HepG2 (cell line): ENCODE measurements at regions not wholly inside any gene's neighbourhood (a gene's known extent, or its start where the extent isn't known, plus 50 kb on each side); places are given as distances from the start of the nearest gene placed in this dataset.

ENCODE experiments used
- ATAC-seq: fragments of 200-7000 bp; cut with Tn5 transposase; 3 replicates; pipeline ENCODE4 v1.9.1; 2020; ENCODE audit warnings: mild to moderate bottlenecking, moderate library complexity
- BruUV-seq: library from RNA; stranded (reverse); fragments of 400-500 nt; replicated peaks from 2 replicates; lab custom pipeline; 2021; lab: Mats Ljungman, UMichigan
- CTCF ChIA-PET: fragments of 300-600 bp; formaldehyde crosslinking; extraction: SDS; loops from one replicate; lab custom pipeline; 2021; ENCODE audit warnings: low total read pairs, inconsistent platforms, low intra/inter-chr PET ratio; lab: Yijun Ruan, JAX
- POLR2A ChIA-PET: fragments of 350-600 bp; sonication (Branson Sonifier 250); formaldehyde crosslinking; loops from one replicate; lab custom pipeline; 2020; ENCODE audit warnings: antibody characterized with exemption, inconsistent platforms; lab: Yijun Ruan, JAX
- DNase-seq: peaks from one replicate; pipeline ENCODE4 v3.0.0-alpha.2; 2015; ENCODE audit warnings: low spot score
- FAIRE-seq: peaks from 3 replicates; lab custom pipeline; 2011; peaks lifted over from hg19 to GRCh38; lab: Jason Lieb, UNC
- H2AFZ ChIP-seq: one replicate; pipeline ENCODE4 v1.6.1; 2011; ENCODE audit warnings: low read length, inconsistent platforms
- H3K27ac ChIP-seq: fragments of 300-600 bp; 3 replicates; pipeline ENCODE4 v1.8.0; 2011; ENCODE audit warnings: mixed run types, mild to moderate bottlenecking, mixed read lengths, low read length, inconsistent platforms; ENCODE audit not compliant: insufficient read depth; ENCODE audit errors: extremely low read length
- H3K27me3 ChIP-seq, 2 experiments: fragments of 200-600 bp in 1 of 2; 2 replicates in 1 of 2; 3 replicates in 1 of 2; pipeline versions ENCODE4 v1.6.0 to v1.8.0; 2011; ENCODE audit warnings: low read length in 2 of 2, mild to moderate bottlenecking in 2 of 2, moderate library complexity in 2 of 2, inconsistent platforms in 1 of 2; ENCODE audit not compliant: insufficient read depth in 2 of 2, control insufficient read depth in 1 of 2
- H3K36me3 ChIP-seq, 2 experiments: fragments of 200-600 bp in 1 of 2; replicated peaks in 1 of 2; 2 replicates in 1 of 2; 3 replicates in 1 of 2; pipeline versions ENCODE4 v1.5.1 to v1.8.0; 2011; ENCODE audit warnings: low read length in 2 of 2, inconsistent platforms in 1 of 2; ENCODE audit not compliant: insufficient read depth in 2 of 2, control insufficient read depth in 1 of 2
- H3K4me1 ChIP-seq: 2 replicates; pipeline ENCODE4 v1.5.1; 2012; ENCODE audit warnings: low read length, inconsistent platforms; ENCODE audit not compliant: insufficient read depth
- H3K4me2 ChIP-seq: 2 replicates; pipeline ENCODE4 v1.6.0; 2011; ENCODE audit warnings: low read depth, low read length, inconsistent platforms
- H3K4me3 ChIP-seq, 3 experiments: fragments of 200-600 bp in 1 of 3; sonication (generic), shearing (Covaris generic) in 1 of 3; replicated peaks in 1 of 3; 2 replicates each; pipeline ENCODE4 v1.5.1; 2011 to 2016; ENCODE audit warnings: low read length in 3 of 3, inconsistent platforms in 2 of 3, low read depth in 2 of 3, mild to moderate bottlenecking in 2 of 3, control low read depth in 1 of 3, mixed read lengths in 1 of 3; ENCODE audit not compliant: insufficient read depth in 1 of 3
- H3K79me2 ChIP-seq: one replicate; pipeline ENCODE4 v1.6.1; 2011; ENCODE audit warnings: low read length, inconsistent platforms; ENCODE audit not compliant: insufficient read depth
- H3K9ac ChIP-seq: 2 replicates; pipeline ENCODE4 v1.6.0; 2011; ENCODE audit warnings: mild to moderate bottlenecking, low read depth, low read length, inconsistent platforms; ENCODE audit not compliant: insufficient read depth
- H3K9me3 ChIP-seq: 2 replicates; pipeline ENCODE4 v1.5.1; 2012; ENCODE audit warnings: mild to moderate bottlenecking, low read length
- H4K20me1 ChIP-seq: 2 replicates; pipeline ENCODE4 v1.6.0; 2011; ENCODE audit warnings: inconsistent platforms, mild to moderate bottlenecking, low read length, moderate library complexity; ENCODE audit not compliant: insufficient read depth
- ARNT2 ChIP-seq: sonication (generic); formaldehyde crosslinking; IDR thresholded peaks from 2 replicates; pipeline ENCODE4 v1.8.0; 2022; ENCODE audit warnings: mild to moderate bottlenecking, low read depth, missing genetic modification reagents, moderate library complexity
- BCL6 ChIP-seq: IDR thresholded peaks from 2 replicates; pipeline ENCODE4 v1.6.1; 2016; ENCODE audit warnings: missing genetic modification reagents, missing compliant biosample characterization
- CSRNP2 ChIP-seq: sonication (generic); formaldehyde crosslinking; conservative IDR thresholded peaks from 2 replicates; pipeline ENCODE4 v1.8.0; 2022; ENCODE audit warnings: low read depth, missing genetic modification reagents
- HMG20B ChIP-seq: conservative IDR thresholded peaks from 2 replicates; pipeline ENCODE4 v1.6.1; 2016; ENCODE audit warnings: missing genetic modification reagents, missing compliant biosample characterization
- KAT8 ChIP-seq: IDR thresholded peaks from 2 replicates; pipeline ENCODE4 v1.6.1; 2016; ENCODE audit warnings: missing genetic modification reagents, missing compliant biosample characterization
- MXI1 ChIP-seq: IDR thresholded peaks from 3 replicates; pipeline ENCODE4 v1.6.1; 2012; ENCODE audit warnings: low read depth, low read length, inconsistent platforms, borderline replicate concordance
- PITX1 ChIP-seq: sonication (generic); formaldehyde crosslinking; IDR thresholded peaks from 2 replicates; pipeline ENCODE4 v1.5.1; 2020; ENCODE audit warnings: mild to moderate bottlenecking, missing genetic modification reagents
- SMC3 ChIP-seq: IDR thresholded peaks from 2 replicates; pipeline ENCODE4 v1.6.1; 2011; ENCODE audit warnings: low read length, improper control_type of control experiment
- TOE1 ChIP-seq: sonication (generic); formaldehyde crosslinking; IDR thresholded peaks from 2 replicates; pipeline ENCODE4 v1.4.0; 2020; ENCODE audit warnings: mild to moderate bottlenecking, missing genetic modification reagents
- ZBED4 ChIP-seq: sonication (generic); formaldehyde crosslinking; IDR thresholded peaks from 2 replicates; pipeline ENCODE4 v1.4.0; 2020; ENCODE audit warnings: missing genetic modification reagents, borderline replicate concordance
- ZBTB25 ChIP-seq: IDR thresholded peaks from 2 replicates; pipeline ENCODE4 v1.6.1; 2018; ENCODE audit warnings: missing genetic modification reagents
- ZFX ChIP-seq: sonication (generic); formaldehyde crosslinking; IDR thresholded peaks from 2 replicates; pipeline ENCODE4 v1.4.0; 2020; ENCODE audit warnings: mild to moderate bottlenecking, low read depth, missing genetic modification reagents, moderate library complexity
- ZMAT3 ChIP-seq: sonication (generic); formaldehyde crosslinking; conservative IDR thresholded peaks from 2 replicates; pipeline ENCODE4 v1.7.0; 2021; ENCODE audit warnings: missing genetic modification reagents
- ZNF18 ChIP-seq: sonication (generic); formaldehyde crosslinking; IDR thresholded peaks from 2 replicates; pipeline ENCODE4 v1.8.0; 2022; ENCODE audit warnings: mild to moderate bottlenecking, missing genetic modification reagents; ENCODE audit not compliant: insufficient replicate concordance
- ZNF431 ChIP-seq: sonication (generic); formaldehyde crosslinking; IDR thresholded peaks from 2 replicates; pipeline ENCODE4 v1.9.0; 2022; ENCODE audit warnings: missing genetic modification reagents, low read depth, mild to moderate bottlenecking, borderline replicate concordance
- ZNF883 ChIP-seq: sonication (generic); formaldehyde crosslinking; IDR thresholded peaks from 2 replicates; pipeline ENCODE4 v1.5.1; 2020; ENCODE audit warnings: mild to moderate bottlenecking, missing genetic modification reagents; ENCODE audit errors: not compliant biosample characterization
- whole genome bisulfite sequencing: methylation state at CpG from one replicate; pipeline ENCODE4 v1.1.6; 2017; ENCODE audit warnings: low lambda C conversion rate; 5-methylcytosine and 5-hydroxymethylcytosine counted together
- in situ Hi-C: cut with HindIII; loops from 2 replicates; pipeline ENCODE4 v1.10.0; 2017; ENCODE audit warnings: low pct_unique_long_range_greater_than_20kb; ENCODE audit not compliant: extremely low pct_ligation_motif_present
- intact Hi-C: fragments of 100-400 bp; cut with micrococcal nuclease; formaldehyde crosslinking; loops from one replicate; pipeline ENCODE4 v1.10.0; 2022; ENCODE audit not compliant: unreplicated experiment

GRCh38 chr10:47207894-47208469 lies 92.0 kb upstream of the GDF10 start:
- Histone ChIP-seq H3K27ac (no peak overlapping the region), H3K4me3 (no peak overlapping the region), H2AFZ (no peak overlapping the region), H4K20me1 (no peaks in the 10 kb centered on the region), H3K79me2 (no peaks in the 10 kb centered on the region), H3K4me1 (peaks cover 9% of the 10 kb centered on the region), H3K4me2 (no peak overlapping the region), H3K9ac (no peak overlapping the region), H3K36me3 (no peaks in the 10 kb centered on the region), H3K9me3 (no peaks in the 10 kb centered on the region), H3K27me3 (no peaks in the 10 kb centered on the region)
- ATAC-seq = no peak
- no peak for FAIRE-seq
- intact Hi-C loops = no loop called here
- ChIA-PET POLR2A (no interaction called here), CTCF (no interaction called here)
- in situ Hi-C loops = no loop called here
- no peak for DNase-seq
- WGBS = 37% methylated on average over 5 of the region's 5 CpGs
- no TSS peak for BruUV-seq
- TF ChIP-seq MXI1 (no peak), ZFX (CRISPR knock-in tag) (no peak), ZNF18 (CRISPR knock-in tag) (no peak), SMC3 (no peak), ZMAT3 (CRISPR knock-in tag) (no peak), TOE1 (CRISPR knock-in tag) (no peak), ZNF431 (CRISPR knock-in tag) (no peak), PITX1 (CRISPR knock-in tag) (no peak), BCL6 (no peak), ARNT2 (CRISPR knock-in tag) (no peak), ZBED4 (no peak), HMG20B (CRISPR knock-in tag) (no peak), KAT8 (CRISPR knock-in tag) (no peak), ZBTB25 (no peak), CSRNP2 (CRISPR knock-in tag) (no peak), ZNF883 (CRISPR knock-in tag) (no peak)
